HG03045 (cell line): ENCODE measurements at regions not wholly inside any gene's neighbourhood (a gene's known extent, or its start where the extent isn't known, plus 50 kb on each side); places are given as distances from the start of the nearest gene placed in this dataset.
"Not testable (repeated sequence)": the region's sequence is repeated elsewhere in the genome, so short reads cannot be mapped to it uniquely, and the experiment has no call there.

Source experiments
- ATAC-seq: cut with Tn5 transposase; IDR thresholded peaks from one replicate; pipeline ENCODE4 v1.9.1; 2021; ENCODE audit warnings: mild to moderate bottlenecking, moderate library complexity; ENCODE audit not compliant: unreplicated experiment

- ATAC-seq, result no peak
Observed at GRCh38 chr18:1102848-1103247, 198.2 kb downstream of the ADCYAP1 start.

GRCh38 chr18:1103537-1103936 lies 198.9 kb downstream of the ADCYAP1 start:
- ATAC-seq, result no peak

- no peak for ATAC-seq
Observed at GRCh38 chr18:1104181-1104881, 199.7 kb downstream of the ADCYAP1 start.

GRCh38 chr18:1124495-1124894 lies 219.8 kb downstream of the ADCYAP1 start:
- ATAC-seq, result no peak

- no peak for ATAC-seq
Observed at GRCh38 chr18:1133541-1133940, 228.9 kb downstream of the ADCYAP1 start.

GRCh38 chr18:1147730-1148129 lies 243.1 kb downstream of the ADCYAP1 start:
- no peak for ATAC-seq

GRCh38 chr18:1149709-1150108 lies 245.0 kb downstream of the ADCYAP1 start:
- no peak for ATAC-seq

- ATAC-seq, result no peak
Observed at GRCh38 chr18:1150344-1150743, 245.7 kb downstream of the ADCYAP1 start.

GRCh38 chr18:1152958-1153357 lies 248.3 kb downstream of the ADCYAP1 start:
- not testable (repeated sequence) for ATAC-seq

- no peak for ATAC-seq
Observed at GRCh38 chr18:1173593-1173992, 268.9 kb downstream of the ADCYAP1 start.

GRCh38 chr18:1177232-1177631 lies 272.6 kb downstream of the ADCYAP1 start:
- no peak for ATAC-seq

GRCh38 chr18:1191341-1191740 lies 286.7 kb downstream of the ADCYAP1 start:
- no peak for ATAC-seq

- no peak for ATAC-seq
Observed at GRCh38 chr18:1213126-1213525, 308.5 kb downstream of the ADCYAP1 start.

GRCh38 chr18:1222880-1223279 lies 318.2 kb downstream of the ADCYAP1 start:
- no peak for ATAC-seq

- no peak for ATAC-seq
Observed at GRCh38 chr18:1227025-1227424, 322.4 kb downstream of the ADCYAP1 start.

GRCh38 chr18:1229634-1230033 lies 325.0 kb downstream of the ADCYAP1 start:
- ATAC-seq, result no peak

- no peak for ATAC-seq
Observed at GRCh38 chr18:1232867-1233266, 328.2 kb downstream of the ADCYAP1 start.

- ATAC-seq, result no peak
Observed at GRCh38 chr18:1240701-1241100, 336.0 kb downstream of the ADCYAP1 start.

GRCh38 chr18:1244397-1245122 lies 339.9 kb downstream of the ADCYAP1 start:
- no peak for ATAC-seq

- ATAC-seq, result no peak
Observed at GRCh38 chr18:1246827-1247226, 342.2 kb downstream of the ADCYAP1 start.

GRCh38 chr18:1252534-1252933 lies 347.9 kb downstream of the ADCYAP1 start:
- no peak for ATAC-seq

- ATAC-seq, result no peak
Observed at GRCh38 chr18:1252936-1253335, 348.3 kb downstream of the ADCYAP1 start.
